ENCODE measurements at regions not wholly inside any gene's neighbourhood (a gene's known extent, or its start where the extent isn't known, plus 50 kb on each side); places are given as distances from the start of the nearest gene placed in this dataset.

- DNase-seq (ENCODE audit: low spot score), result no peak
These were observed 293.3 kb upstream of the TPM1 start for GRCh38 chr15:62749036-62749815.

GRCh38 chr15:62750471-62750870 is 292.1 kb upstream of the TPM1 start:
- DNase-seq (ENCODE audit: low spot score), result no peak

- no peak for DNase-seq (ENCODE audit: low spot score)
These were observed 289.7 kb upstream of the TPM1 start for GRCh38 chr15:62752657-62753517.

DNA sequence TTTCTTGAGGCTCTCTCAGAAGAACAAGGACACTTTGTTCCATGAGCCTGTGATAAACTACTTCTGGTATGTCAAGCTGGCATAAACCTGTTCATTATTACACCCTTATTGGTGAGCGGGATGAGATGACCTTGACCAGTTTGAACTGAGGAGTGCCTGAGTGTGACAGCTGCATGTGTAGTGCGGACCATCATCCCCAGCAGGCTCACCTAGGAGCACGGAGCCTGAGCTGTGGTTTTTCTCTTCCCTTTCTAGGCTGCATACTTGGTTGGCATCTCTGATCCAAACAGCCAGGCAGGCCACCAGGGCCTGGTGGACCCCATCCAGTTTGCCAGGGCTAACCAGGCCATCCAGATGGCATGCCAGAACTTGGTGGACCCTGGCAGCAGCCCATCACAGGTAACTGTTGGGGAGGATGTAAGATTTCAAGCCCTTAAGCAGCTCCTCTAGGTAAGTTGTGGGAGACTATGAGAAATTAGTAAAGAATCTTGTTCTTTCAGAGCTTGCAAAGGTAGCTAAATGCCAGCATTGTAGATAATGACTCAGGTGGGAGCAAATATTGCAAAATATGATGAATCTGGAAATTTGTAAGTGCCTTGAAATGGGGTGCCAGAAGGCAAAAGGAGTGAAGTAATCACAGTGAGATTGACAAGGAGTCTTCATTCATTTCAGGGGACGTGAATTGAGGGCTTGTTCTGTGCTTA is 288.9 kb upstream of the TPM1 start:
- DNase-seq (ENCODE audit: low spot score), result no peak

GRCh38 chr15:62756326-62756994 is 286.1 kb upstream of the TPM1 start:
- DNase-seq (ENCODE audit: low spot score), result no peak

DNA sequence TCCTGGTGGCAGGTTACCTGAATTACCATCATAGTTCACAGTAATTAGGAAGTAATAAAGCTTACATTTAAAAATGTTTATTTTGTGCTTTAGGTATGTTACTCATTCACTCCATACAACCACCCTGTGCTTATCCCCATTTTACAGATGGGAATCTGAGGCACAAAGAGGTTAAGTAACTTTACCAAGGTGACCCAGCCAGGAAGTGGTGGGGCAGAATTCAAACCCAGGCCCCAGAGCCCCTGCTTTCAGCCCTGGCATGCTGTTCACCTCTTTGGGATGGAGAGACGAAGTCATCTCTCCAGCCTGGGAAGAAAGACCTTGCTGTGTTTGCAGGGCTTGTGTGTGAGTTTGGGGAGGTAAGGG is 285.6 kb upstream of the TPM1 start:
- no peak for DNase-seq (ENCODE audit: low spot score)

DNA sequence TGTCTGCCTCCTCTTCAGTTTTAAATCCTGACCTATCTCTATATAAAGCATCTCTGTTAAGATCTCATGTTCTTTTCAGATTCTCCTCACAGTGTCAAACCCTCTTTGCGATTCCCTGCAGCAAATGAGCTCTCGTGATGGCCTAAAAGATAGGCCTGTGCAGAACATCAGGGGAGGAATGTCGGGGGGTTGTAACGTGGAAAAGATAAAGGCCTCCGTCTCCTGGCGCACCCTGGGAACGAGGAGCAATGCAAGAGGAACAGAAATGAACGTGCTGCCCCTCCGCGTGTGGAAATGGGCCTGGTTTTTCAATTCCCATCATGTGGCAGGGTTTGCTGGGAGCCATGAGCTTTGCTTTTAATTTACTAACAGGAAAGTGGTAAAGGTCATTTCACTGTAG is 285.0 kb upstream of the TPM1 start:
- DNase-seq (ENCODE audit: low spot score), result no peak

- DNase-seq (ENCODE audit: low spot score), result no peak
These were observed 284.2 kb upstream of the TPM1 start for GRCh38 chr15:62758126-62758951.

- DNase-seq (ENCODE audit: low spot score), result no peak
These were observed 283.6 kb upstream of the TPM1 start for GRCh38 chr15:62758952-62759349.

DNA sequence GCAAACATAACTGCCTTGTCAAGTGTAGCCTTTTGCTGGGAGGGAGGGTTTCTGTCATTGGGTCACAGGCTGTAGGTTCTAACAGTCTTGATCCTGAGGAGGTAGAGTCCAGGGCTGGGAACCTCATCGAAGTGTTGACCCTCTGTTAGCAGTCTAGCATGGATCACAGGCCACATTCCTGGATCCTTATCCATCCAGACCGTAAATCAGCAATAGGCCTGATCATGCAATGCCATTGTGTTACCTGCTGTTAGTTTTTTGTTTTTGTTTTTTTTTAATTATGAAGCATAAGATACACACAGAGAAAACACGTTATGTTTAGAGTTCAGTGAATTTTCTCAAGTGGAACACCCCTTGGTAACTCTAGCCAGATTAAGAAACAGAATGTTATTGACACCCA is 282.0 kb upstream of the TPM1 start:
- no peak for DNase-seq (ENCODE audit: low spot score)

GRCh38 chr15:62765916-62766315 is 276.6 kb upstream of the TPM1 start:
- no peak for DNase-seq (ENCODE audit: low spot score)

DNA sequence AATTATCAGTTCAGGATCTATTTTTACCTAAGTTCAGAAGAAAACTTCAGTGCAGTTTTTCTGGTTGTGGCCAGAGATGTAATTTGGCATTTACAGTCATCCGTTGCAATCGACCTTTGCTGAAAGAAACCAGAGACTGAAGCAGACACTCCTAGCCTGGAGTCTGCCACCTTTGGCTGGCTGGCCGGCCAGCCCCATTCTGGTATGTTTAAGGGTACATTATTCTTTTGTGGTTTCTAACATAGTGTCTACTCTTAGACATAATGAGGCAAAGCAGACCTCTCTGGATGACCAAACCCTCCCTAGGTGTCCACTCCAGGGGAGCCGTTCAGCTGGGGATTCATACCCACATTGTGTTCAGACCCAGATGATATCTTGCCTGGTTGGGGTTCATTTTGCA is 275.9 kb upstream of the TPM1 start:
- no peak for DNase-seq (ENCODE audit: low spot score)

DNA sequence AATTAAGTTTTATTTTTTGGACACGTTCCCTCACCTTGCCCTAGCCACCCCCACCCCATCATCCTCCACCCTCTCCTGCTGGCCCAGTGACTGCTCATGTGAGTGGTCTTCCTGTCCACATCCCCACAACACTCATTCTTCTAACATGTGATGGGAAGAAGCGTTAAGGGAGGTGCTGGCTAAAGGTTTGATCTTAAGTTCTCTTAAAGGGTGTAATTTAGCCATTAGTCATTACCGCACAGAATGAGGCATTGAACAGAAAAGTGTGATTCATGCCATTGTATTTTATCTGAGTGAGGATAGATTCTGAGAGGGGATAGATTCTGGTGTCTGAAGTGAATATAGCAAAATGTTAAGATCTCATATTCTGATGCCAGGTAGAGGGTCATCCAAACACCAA is 272.9 kb upstream of the TPM1 start:
- DNase-seq (ENCODE audit: low spot score), result no peak

GRCh38 chr15:62770111-62770660 is 272.4 kb upstream of the TPM1 start:
- no peak for DNase-seq (ENCODE audit: low spot score)

DNA sequence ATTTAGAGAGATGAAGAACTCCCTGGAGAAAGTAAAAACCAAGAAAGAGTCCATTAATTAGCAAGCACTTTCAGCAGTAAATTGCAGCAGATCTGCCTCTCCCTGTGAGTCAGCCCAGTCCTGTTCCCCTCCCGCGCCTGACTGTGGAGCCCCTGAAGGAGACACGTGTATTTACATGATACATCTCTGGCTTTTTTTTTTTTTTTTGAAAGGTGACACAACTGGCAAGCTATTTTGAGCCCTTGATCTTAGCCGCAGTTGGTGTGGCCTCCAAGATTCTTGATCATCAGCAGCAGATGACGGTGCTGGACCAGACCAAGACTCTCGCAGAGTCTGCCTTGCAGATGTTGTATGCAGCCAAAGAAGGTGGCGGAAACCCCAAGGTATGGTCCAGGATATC is 271.8 kb upstream of the TPM1 start:
- no peak for DNase-seq (ENCODE audit: low spot score)

GRCh38 chr15:62771234-62771633 is 271.3 kb upstream of the TPM1 start:
- no peak for DNase-seq (ENCODE audit: low spot score)

- DNase-seq (ENCODE audit: low spot score), result no peak
These were observed 269.0 kb upstream of the TPM1 start for GRCh38 chr15:62773369-62774165.

GRCh38 chr15:62775932-62776331 is 266.6 kb upstream of the TPM1 start:
- DNase-seq (ENCODE audit: low spot score), result no peak

GRCh38 chr15:62777671-62778070 is 264.9 kb upstream of the TPM1 start:
- DNase-seq (ENCODE audit: low spot score), result no peak

GRCh38 chr15:62779036-62779770 is 263.3 kb upstream of the TPM1 start:
- DNase-seq (ENCODE audit: low spot score), result no peak

Measured in hematopoietic multipotent progenitor cell treated with erythropoietin and hydrocortisone succinate and interleukin-3 and kit ligand, for 17 days (in vitro differentiated cells).